WTC11 (cell line): ENCODE measurements at regions not wholly inside any gene's neighbourhood (a gene's known extent, or its start where the extent isn't known, plus 50 kb on each side); places are given as distances from the start of the nearest gene placed in this dataset.

Experiments used
- ATAC-seq: fragments of 200-7000 bp; cut with Tn5 transposase; 2 replicates; pipeline ENCODE4 v1.10.0; 2021; ENCODE audit warnings: mild to moderate bottlenecking, moderate library complexity
- CTCF ChIA-PET: fragments of 300-600 bp; sonication (Branson Sonifier 250); formaldehyde crosslinking; loops from one replicate; lab custom pipeline; 2021; ENCODE audit warnings: antibody characterized with exemption; lab: Charles Lee
- POLR2A ChIA-PET: fragments of 350-600 bp; sonication (Branson Sonifier 250); formaldehyde crosslinking; loops from one replicate; lab custom pipeline; 2021; ENCODE audit warnings: antibody characterized with exemption; lab: Charles Lee
- DNase-seq: peaks from one replicate; pipeline ENCODE4 v3.0.0; 2021; ENCODE audit warnings: low spot score
- H3K27ac Mint-ChIP-seq: 2 replicates; pipeline ENCODE4 v1.8.0; 2021; ENCODE audit warnings: mixed read lengths
- H3K27me3 Mint-ChIP-seq: 2 replicates; pipeline ENCODE4 v1.8.0; 2021; ENCODE audit warnings: low read depth, mild to moderate bottlenecking, moderate library complexity, mixed read lengths
- H3K36me3 Mint-ChIP-seq: 2 replicates; pipeline ENCODE4 v1.8.0; 2021; ENCODE audit warnings: mixed read lengths
- H3K4me1 Mint-ChIP-seq: 2 replicates; pipeline ENCODE4 v1.8.0; 2022; ENCODE audit warnings: mixed read lengths
- H3K4me3 Mint-ChIP-seq: 2 replicates; pipeline ENCODE4 v1.8.0; 2021; ENCODE audit warnings: mild to moderate bottlenecking, moderate library complexity, mixed read lengths
- H3K9me3 Mint-ChIP-seq: 2 replicates; pipeline ENCODE4 v1.8.0; 2021; ENCODE audit warnings: mixed read lengths
- ARID4B ChIP-seq: sonication (generic); formaldehyde crosslinking; IDR thresholded peaks from 2 replicates; pipeline ENCODE4 v1.8.0; 2023; ENCODE audit warnings: missing genetic modification reagents, mild to moderate bottlenecking, borderline replicate concordance
- ETV6 ChIP-seq: sonication (generic); formaldehyde crosslinking; IDR thresholded peaks from 2 replicates; pipeline ENCODE4 v1.8.1; 2022; ENCODE audit warnings: mild to moderate bottlenecking, missing genetic modification reagents
- FOXJ3 ChIP-seq: sonication (generic); formaldehyde crosslinking; IDR thresholded peaks from 2 replicates; pipeline ENCODE4 v1.9.0; 2021; ENCODE audit warnings: missing genetic modification reagents, mild to moderate bottlenecking, borderline replicate concordance
- FOXK1 ChIP-seq: sonication (generic); formaldehyde crosslinking; IDR thresholded peaks from 2 replicates; pipeline ENCODE4 v1.8.0; 2022; ENCODE audit warnings: mild to moderate bottlenecking, moderate library complexity, missing genetic modification reagents
- FOXP4 ChIP-seq: sonication (generic); formaldehyde crosslinking; IDR thresholded peaks from 2 replicates; pipeline ENCODE4 v1.8.0; 2022; ENCODE audit warnings: mild to moderate bottlenecking, missing genetic modification reagents
- GABPB1 ChIP-seq: sonication (generic); formaldehyde crosslinking; IDR thresholded peaks from 2 replicates; pipeline ENCODE4 v1.8.1; 2023; ENCODE audit warnings: mild to moderate bottlenecking, missing genetic modification reagents
- GTF2I ChIP-seq: fragments of 250-450 bp; sonication (Bioruptor Pico); conservative IDR thresholded peaks from 2 replicates; pipeline ENCODE4 v1.4.0; 2021; ENCODE audit warnings: mild to moderate bottlenecking
- JAZF1 ChIP-seq: fragments of 250-450 bp; sonication (Bioruptor Pico); IDR thresholded peaks from 2 replicates; pipeline ENCODE4 v1.9.0; 2021; ENCODE audit warnings: moderate library complexity, mild to moderate bottlenecking, inconsistent platforms
- JUN ChIP-seq: sonication (generic); formaldehyde crosslinking; IDR thresholded peaks from 2 replicates; pipeline ENCODE4 v1.8.0; 2023; ENCODE audit warnings: mild to moderate bottlenecking, missing genetic modification reagents
- MLX ChIP-seq: sonication (generic); formaldehyde crosslinking; IDR thresholded peaks from 2 replicates; pipeline ENCODE4 v1.8.1; 2023; ENCODE audit warnings: mild to moderate bottlenecking, missing genetic modification reagents, moderate library complexity
- NFE2L1 ChIP-seq: sonication (generic); formaldehyde crosslinking; IDR thresholded peaks from 2 replicates; pipeline ENCODE4 v1.8.1; 2023; ENCODE audit warnings: missing genetic modification reagents
- SMAD3 ChIP-seq: sonication (generic); formaldehyde crosslinking; IDR thresholded peaks from 2 replicates; pipeline ENCODE4 v1.8.0; 2022; ENCODE audit warnings: missing genetic modification reagents, mild to moderate bottlenecking, borderline replicate concordance
- SOX15 ChIP-seq: fragments of 250-450 bp; sonication (Bioruptor Pico); IDR thresholded peaks from 2 replicates; pipeline ENCODE4 v1.9.0; 2021; ENCODE audit warnings: mild to moderate bottlenecking
- ZNF121 ChIP-seq: sonication (generic); formaldehyde crosslinking; IDR thresholded peaks from 2 replicates; pipeline ENCODE4 v1.8.0; 2023; ENCODE audit warnings: missing genetic modification reagents
- ZNF138 ChIP-seq: sonication (generic); formaldehyde crosslinking; conservative IDR thresholded peaks from 2 replicates; pipeline ENCODE4 v1.8.1; 2022; ENCODE audit warnings: mild to moderate bottlenecking, moderate library complexity, missing genetic modification reagents
- ZNF219 ChIP-seq: sonication (generic); formaldehyde crosslinking; IDR thresholded peaks from 2 replicates; pipeline ENCODE4 v1.8.0; 2023; ENCODE audit warnings: missing genetic modification reagents, mild to moderate bottlenecking, borderline replicate concordance
- ZNF232 ChIP-seq: sonication (generic); formaldehyde crosslinking; IDR thresholded peaks from 2 replicates; pipeline ENCODE4 v1.8.0; 2022; ENCODE audit warnings: mild to moderate bottlenecking, missing genetic modification reagents
- ZNF396 ChIP-seq: fragments of 250-450 bp; sonication (Bioruptor Pico); IDR thresholded peaks from 2 replicates; pipeline ENCODE4 v1.8.0; 2021; ENCODE audit warnings: mild to moderate bottlenecking, moderate library complexity, borderline replicate concordance

- H3K27me3 Mint-ChIP-seq: no peaks in the 10 kb centered on the region; the same call in 1 of the 2 replicates
- POLR2A ChIA-PET: no interaction called here
- no peak overlapping the region for H3K27ac Mint-ChIP-seq
- no peak for TF ChIP-seq GABPB1 (CRISPR knock-in tag)
- TF ChIP-seq MLX: no peak
- TF ChIP-seq JAZF1: no peak
- no peak for TF ChIP-seq ARID4B (CRISPR knock-in tag)
- no peak for TF ChIP-seq SOX15 (CRISPR knock-in tag)
- no peak for TF ChIP-seq ZNF232 (CRISPR knock-in tag)
- no peak for TF ChIP-seq ETV6 (CRISPR knock-in tag)
- TF ChIP-seq JUN: no peak
- TF ChIP-seq ZNF138 (CRISPR knock-in tag): no peak
- TF ChIP-seq SMAD3 (CRISPR knock-in tag): no peak
- TF ChIP-seq FOXK1: no peak
- TF ChIP-seq ZNF121: no peak
- TF ChIP-seq ZNF396 (CRISPR knock-in tag): no peak
- no peak for TF ChIP-seq GTF2I (CRISPR knock-in tag)
- TF ChIP-seq ZNF219 (CRISPR knock-in tag): no peak
- no peak for TF ChIP-seq FOXJ3 (CRISPR knock-in tag)
- TF ChIP-seq, all 79 proteins: peak for 0
- ATAC-seq (no peak), DNase-seq (no peak)
- Mint-ChIP-seq H3K4me1 (peaks cover 13% of the 10 kb centered on the region), H3K9me3 (peaks cover 28% of the 10 kb centered on the region), H3K36me3 (peaks cover 13% of the 10 kb centered on the region), H3K4me3 (no peak overlapping the region)
- CTCF ChIA-PET: no interaction called here
Measured at GRCh38 chr11:41920374-41920773, 460.9 kb upstream of the LRRC4C start.

GRCh38 chr11:41921746-41922390, 462.4 kb upstream of the LRRC4C start:
- TF ChIP-seq FOXP4 (CRISPR knock-in tag) (no peak), NFE2L1 (CRISPR knock-in tag) (no peak)
- no peak overlapping the region for H3K4me3 Mint-ChIP-seq
- no peak overlapping the region for H3K27ac Mint-ChIP-seq
- ChIA-PET CTCF (no interaction called here), POLR2A (no interaction called here)
- ATAC-seq: peak; percentile 97
- DNase-seq: peak; percentile 14
- peaks cover 8% of the 10 kb centered on the region for H3K36me3 Mint-ChIP-seq
- peaks cover 13% of the 10 kb centered on the region for H3K4me1 Mint-ChIP-seq
- H3K27me3 Mint-ChIP-seq: no peaks in the 10 kb centered on the region; the same call in 1 of the 2 replicates
- peaks cover 16% of the 10 kb centered on the region for H3K9me3 Mint-ChIP-seq
